Stimulated activated naive CD8-positive, alpha-beta T cell treated with anti-CD3 and anti-CD28 coated beads, Interleukin-15, amount 100 ng/mL, for 72 hours (primary cell): ENCODE measurements at regions not wholly inside any gene's neighbourhood (a gene's known extent, or its start where the extent isn't known, plus 50 kb on each side); places are given as distances from the start of the nearest gene placed in this dataset.
A peak's percentile ranks its signal among the peaks of the same experiment; 100 is the strongest.
"Not testable (repeated sequence)": the region's sequence is repeated elsewhere in the genome, so short reads cannot be mapped to it uniquely, and the experiment has no call there.

ENCODE experiments used
- ATAC-seq: fragments of 150-1000 bp; cut with Tn5 transposase; 2 replicates; pipeline ENCODE4 v1.10.0; 2021; ENCODE audit warnings: mild to moderate bottlenecking, moderate library complexity
- DNase-seq, 2 donors: peaks; one replicate each; pipeline ENCODE4 v3.0.0; 2021 to 2022
- H3K27ac Mint-ChIP-seq, 2 donors: one replicate each; pipeline ENCODE4 v1.8.0; 2022; ENCODE audit warnings: mild to moderate bottlenecking in 2 of 2, mixed read lengths in 2 of 2, moderate library complexity in 2 of 2
- H3K27me3 Mint-ChIP-seq: one replicate; pipeline ENCODE4 v1.8.0; 2022; ENCODE audit warnings: mixed read lengths
- H3K4me1 Mint-ChIP-seq: one replicate; pipeline ENCODE4 v1.8.0; 2022; ENCODE audit warnings: mild to moderate bottlenecking, mixed read lengths
- H3K4me3 Mint-ChIP-seq, 2 donors: one replicate each; pipeline ENCODE4 v1.8.0; 2022; ENCODE audit warnings: mild to moderate bottlenecking in 2 of 2, mixed read lengths in 2 of 2, moderate library complexity in 1 of 2
- H3K9me3 Mint-ChIP-seq, 2 donors: one replicate each; pipeline ENCODE4 v1.8.0; 2022; ENCODE audit warnings: mixed read lengths in 2 of 2

DNA sequence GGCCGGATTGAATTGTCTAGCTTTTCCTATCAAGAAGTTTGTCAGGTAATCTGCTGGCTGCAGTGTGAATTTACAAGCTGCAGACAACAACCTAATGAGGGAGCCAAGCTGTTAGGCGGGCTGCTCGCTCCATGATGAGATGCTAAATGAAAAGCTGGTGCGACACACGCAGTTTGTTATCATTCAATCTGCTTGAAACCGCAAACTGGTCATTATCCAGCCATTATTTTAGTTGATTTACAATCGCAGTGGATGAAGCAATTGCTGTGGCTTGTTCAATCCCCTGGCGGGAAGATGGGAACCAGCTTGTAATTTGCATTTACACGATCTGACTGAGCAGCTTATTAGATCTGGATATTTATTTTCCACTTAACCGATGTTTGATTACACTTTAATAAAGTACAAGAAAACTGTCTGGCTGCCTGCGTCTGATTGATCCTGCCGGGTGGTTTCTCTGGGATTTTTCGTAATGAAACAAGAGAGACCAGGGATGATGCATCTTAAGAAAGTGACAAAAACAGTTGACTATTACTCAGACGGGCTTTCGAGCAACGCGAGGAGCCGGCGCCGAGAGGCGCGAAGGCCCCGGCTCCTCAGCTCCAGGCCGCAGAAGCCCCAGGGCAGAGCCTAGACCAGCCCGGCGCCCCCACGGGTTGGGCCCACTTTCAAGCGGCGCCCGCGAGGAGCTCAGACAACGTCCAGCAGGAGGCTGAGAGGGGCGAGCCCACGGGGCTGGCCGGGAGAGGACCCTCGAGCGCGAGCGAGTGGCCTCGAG lies 118.0 kb upstream of the BARHL2 start:
- peaks cover 0 to 4% of the 10 kb centered on the region in 2 donors for H3K9me3 Mint-ChIP-seq
- DNase-seq, result peak in 1 of 2 donors; percentile 35
- peaks cover 99% of the 10 kb centered on the region for H3K27me3 Mint-ChIP-seq
- peak overlapping the region in 1 of 2 donors; percentile 27 for H3K27ac Mint-ChIP-seq
- H3K4me1 Mint-ChIP-seq, result peaks cover 32% of the 10 kb centered on the region
- ATAC-seq, result peak; percentile 78
- peak overlapping the region; percentile 58 to 64 for H3K4me3 Mint-ChIP-seq

DNA sequence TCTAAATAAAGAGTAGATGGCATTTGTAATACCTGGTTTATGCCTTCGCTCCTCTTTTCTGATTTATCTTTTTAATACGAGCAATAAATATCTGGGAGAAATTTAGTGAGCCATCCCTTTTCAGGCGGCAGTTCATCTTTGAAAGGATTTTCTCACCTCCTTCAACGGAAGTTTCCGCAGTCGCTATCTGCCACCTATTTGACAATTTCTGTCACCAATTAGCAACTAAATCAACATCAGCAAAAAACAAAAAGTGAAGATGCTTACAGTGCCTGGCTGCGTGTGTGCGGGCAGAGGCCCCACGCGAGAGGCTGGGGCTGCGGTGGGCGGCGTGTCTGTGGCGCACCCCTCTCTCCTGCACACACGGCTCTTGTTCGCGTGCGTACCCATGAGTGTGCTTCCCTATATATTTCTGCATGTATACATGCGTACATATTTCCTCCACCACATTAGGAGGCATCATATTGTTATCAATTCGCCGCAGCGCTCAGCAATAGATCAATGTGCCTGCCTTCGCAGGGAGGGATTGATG lies 117.3 kb upstream of the BARHL2 start:
- no peak overlapping the region for H3K27ac Mint-ChIP-seq
- H3K4me3 Mint-ChIP-seq, result peak overlapping the region in 1 of 2 donors; percentile 64
- H3K4me1 Mint-ChIP-seq, result peaks cover 32% of the 10 kb centered on the region
- no peak for ATAC-seq
- no peak for DNase-seq
- H3K9me3 Mint-ChIP-seq, result peaks cover 0 to 4% of the 10 kb centered on the region in 2 donors
- peaks cover 99% of the 10 kb centered on the region for H3K27me3 Mint-ChIP-seq

- Mint-ChIP-seq H3K27ac (no peak overlapping the region), H3K4me3 (no peak overlapping the region), H3K4me1 (peaks cover 32% of the 10 kb centered on the region)
These were observed 116.5 kb upstream of the BARHL2 start for GRCh38 chr1:90833466-90834110.

GRCh38 chr1:90831910-90832309 lies 114.8 kb upstream of the BARHL2 start:
- Mint-ChIP-seq H3K4me3 (no peak overlapping the region), H3K4me1 (peaks cover 32% of the 10 kb centered on the region), H3K27ac (no peak overlapping the region), H3K9me3 (peaks cover 0 to 4% of the 10 kb centered on the region in 2 donors), H3K27me3 (peaks cover 85% of the 10 kb centered on the region)
- ATAC-seq, result no peak
- no peak for DNase-seq

More at GRCh38 chr1:90833466-90834110, 116.5 kb upstream of the BARHL2 start:
- ATAC-seq (no peak), DNase-seq (no peak)
- Mint-ChIP-seq H3K9me3 (peaks cover 0 to 4% of the 10 kb centered on the region in 2 donors), H3K27me3 (peaks cover 92% of the 10 kb centered on the region)

- peaks cover 69% of the 10 kb centered on the region for H3K27me3 Mint-ChIP-seq
- ATAC-seq (no peak), DNase-seq (no peak)
- H3K4me3 Mint-ChIP-seq, result no peak overlapping the region
- H3K9me3 Mint-ChIP-seq, result no peaks in the 10 kb centered on the region
- H3K27ac Mint-ChIP-seq, result no peak overlapping the region
- peaks cover 2% of the 10 kb centered on the region for H3K4me1 Mint-ChIP-seq
These were observed 109.7 kb upstream of the BARHL2 start for GRCh38 chr1:90826834-90827233.

DNA sequence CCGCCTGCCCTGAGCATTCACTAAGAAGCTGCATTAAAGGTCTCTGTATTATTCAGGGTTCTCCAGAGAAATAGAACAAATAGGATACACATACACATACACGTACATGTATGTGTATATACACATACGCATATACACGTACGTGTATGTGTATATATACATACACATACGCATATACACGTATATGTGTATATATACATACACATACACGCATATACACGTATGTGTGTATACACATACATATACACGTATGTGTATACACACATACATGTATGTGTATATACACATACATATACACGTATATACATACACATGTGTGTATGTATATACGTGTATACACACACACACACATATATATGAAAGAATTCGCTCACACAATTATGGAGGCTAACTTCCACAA lies 108.9 kb upstream of the BARHL2 start:
- Mint-ChIP-seq H3K9me3 (no peaks in the 10 kb centered on the region), H3K4me1 (no peaks in the 10 kb centered on the region), H3K27me3 (peaks cover 61% of the 10 kb centered on the region), H3K27ac (no peak overlapping the region), H3K4me3 (no peak overlapping the region)
- ATAC-seq (no peak), DNase-seq (no peak)

GRCh38 chr1:90824551-90824950 lies 107.4 kb upstream of the BARHL2 start:
- H3K4me1 Mint-ChIP-seq, result no peaks in the 10 kb centered on the region
- H3K27me3 Mint-ChIP-seq, result peaks cover 47% of the 10 kb centered on the region
- H3K9me3 Mint-ChIP-seq, result no peaks in the 10 kb centered on the region

DNA sequence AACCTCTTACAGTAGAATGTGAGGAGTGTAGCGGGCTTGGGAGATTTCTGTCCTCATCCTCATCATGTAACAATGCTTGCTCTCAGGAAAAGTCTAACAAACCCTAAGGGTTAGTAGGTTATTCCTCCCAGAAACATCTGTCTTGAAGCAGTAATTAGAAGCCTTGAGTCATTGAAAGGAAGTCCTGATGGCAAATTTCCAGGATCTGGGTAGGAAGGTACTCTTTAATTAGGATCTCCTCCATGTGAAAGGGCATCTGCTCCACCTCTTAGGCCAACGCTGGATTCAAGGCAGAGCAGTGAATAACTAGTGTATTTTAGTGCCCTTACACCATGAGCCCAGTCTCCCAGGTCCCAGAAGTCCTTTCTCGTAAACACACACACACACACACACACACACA lies 106.6 kb upstream of the BARHL2 start:
- Mint-ChIP-seq H3K4me1 (no peaks in the 10 kb centered on the region), H3K27ac (no peak overlapping the region), H3K4me3 (no peak overlapping the region), H3K27me3 (peaks cover 45% of the 10 kb centered on the region), H3K9me3 (no peaks in the 10 kb centered on the region)
- ATAC-seq (no peak), DNase-seq (no peak)

More at GRCh38 chr1:90824551-90824950, 107.4 kb upstream of the BARHL2 start:
- ATAC-seq (no peak), DNase-seq (no peak)
- Mint-ChIP-seq H3K4me3 (no peak overlapping the region), H3K27ac (no peak overlapping the region)

DNA sequence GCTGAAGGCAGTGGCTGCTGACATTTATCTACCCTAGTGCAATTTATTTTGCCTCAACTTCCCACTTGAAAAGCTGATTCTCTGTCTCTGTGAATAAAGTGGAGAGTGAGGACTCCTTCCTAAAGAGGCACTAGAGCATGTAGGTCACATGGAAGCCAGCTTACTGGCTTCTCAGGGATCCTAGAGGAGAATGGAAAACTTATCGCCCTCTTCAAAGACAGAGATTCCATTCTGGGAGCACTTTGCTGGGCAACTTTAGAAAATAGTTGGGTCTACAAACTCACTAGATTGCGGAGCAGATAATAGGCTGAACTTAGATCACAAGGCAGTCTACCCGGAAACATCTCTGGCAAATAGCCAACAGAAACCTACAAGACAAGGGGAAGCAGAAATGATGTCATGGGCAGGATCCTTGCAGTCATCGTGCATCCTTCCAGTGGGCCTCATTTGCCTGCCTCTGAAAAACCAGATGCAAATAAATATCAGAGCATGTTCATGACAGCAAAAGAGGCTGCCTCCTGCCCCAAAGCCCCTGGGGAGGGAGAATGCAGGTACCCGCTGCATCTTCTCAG lies 104.8 kb upstream of the BARHL2 start:
- Mint-ChIP-seq H3K27ac (no peak overlapping the region), H3K27me3 (peaks cover 35% of the 10 kb centered on the region), H3K4me1 (no peaks in the 10 kb centered on the region), H3K9me3 (no peaks in the 10 kb centered on the region), H3K4me3 (no peak overlapping the region)
- ATAC-seq, result no peak
- DNase-seq, result no peak

DNA sequence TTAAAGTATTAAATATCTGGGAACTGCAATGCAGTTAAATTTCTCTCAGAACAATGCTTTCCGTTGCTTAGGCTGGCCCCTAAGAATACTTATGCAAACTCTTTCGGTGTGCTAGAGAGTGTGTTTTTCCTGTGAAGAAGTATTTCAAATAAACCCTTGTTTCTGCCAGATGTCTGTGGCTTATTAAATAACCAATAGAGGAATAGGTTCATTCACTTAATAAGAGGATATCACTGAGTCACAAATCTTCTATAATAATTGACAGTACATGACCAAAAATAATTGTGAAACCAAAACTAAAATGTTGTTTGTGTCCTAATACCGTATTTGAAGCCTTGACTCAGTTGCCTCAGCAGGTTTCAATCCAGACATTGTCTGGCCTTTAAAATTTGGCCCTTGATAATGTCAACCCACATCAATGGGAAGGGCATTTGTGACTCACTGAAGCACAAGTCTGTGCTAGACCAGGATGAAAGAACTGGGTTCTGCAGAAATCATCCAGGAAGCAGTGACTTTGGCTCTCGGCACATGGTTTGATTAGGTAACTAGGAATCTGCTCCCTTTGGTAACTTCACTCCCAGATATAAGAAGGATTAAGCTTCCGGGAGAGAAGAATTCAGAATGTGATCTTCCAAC lies 104.2 kb upstream of the BARHL2 start:
- ATAC-seq (no peak), DNase-seq (no peak)
- Mint-ChIP-seq H3K27ac (no peak overlapping the region), H3K9me3 (no peaks in the 10 kb centered on the region), H3K4me1 (no peaks in the 10 kb centered on the region), H3K4me3 (no peak overlapping the region), H3K27me3 (peaks cover 36% of the 10 kb centered on the region)

- Mint-ChIP-seq H3K4me3 (no peak overlapping the region), H3K27me3 (peaks cover 41% of the 10 kb centered on the region), H3K27ac (no peak overlapping the region), H3K9me3 (no peaks in the 10 kb centered on the region), H3K4me1 (no peaks in the 10 kb centered on the region)
- DNase-seq (no peak), ATAC-seq (no peak)
These were observed 103.6 kb upstream of the BARHL2 start for GRCh38 chr1:90820745-90821144.

DNA sequence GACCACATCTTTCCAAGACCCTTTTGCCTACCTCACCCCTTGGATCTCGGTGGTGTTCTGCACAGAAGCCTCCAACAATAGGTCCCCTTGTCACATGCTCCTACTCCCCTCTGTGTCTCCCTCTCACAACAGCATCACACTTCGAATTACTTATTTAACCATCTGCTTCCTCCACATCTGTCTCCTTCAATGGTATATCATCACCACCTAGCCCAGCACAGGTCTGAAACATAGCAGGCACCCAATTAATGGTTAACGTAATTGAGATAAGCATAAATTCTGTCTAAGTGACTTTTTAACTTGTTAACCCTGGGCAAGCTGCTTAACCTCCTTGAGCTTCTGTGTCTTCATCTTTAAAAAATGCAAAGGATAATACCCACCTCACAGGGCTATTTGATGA lies 100.3 kb upstream of the BARHL2 start:
- DNase-seq (no peak), ATAC-seq (no peak)
- Mint-ChIP-seq H3K4me3 (no peak overlapping the region), H3K4me1 (no peaks in the 10 kb centered on the region), H3K27me3 (peaks cover 17% of the 10 kb centered on the region), H3K27ac (no peak overlapping the region), H3K9me3 (no peaks in the 10 kb centered on the region)

DNA sequence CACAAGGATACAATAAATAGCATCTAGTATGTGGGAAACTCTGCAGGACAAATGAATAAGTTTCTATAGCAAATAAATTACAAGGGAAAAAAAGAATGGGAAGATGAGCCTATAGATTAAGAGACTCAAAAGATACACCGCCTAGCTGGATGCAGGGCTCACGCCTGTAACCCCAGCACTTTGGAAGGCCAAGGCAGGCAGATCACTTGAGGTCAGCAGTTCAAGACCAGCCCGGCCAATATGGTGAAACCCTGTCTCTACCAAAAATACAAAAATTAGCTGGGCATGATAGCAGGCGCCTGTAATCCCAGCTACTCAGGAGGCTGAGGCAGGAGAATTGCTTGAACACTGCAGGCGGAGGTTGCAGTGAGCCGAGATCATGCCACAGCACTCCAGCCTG lies 95.1 kb upstream of the BARHL2 start:
- H3K4me1 Mint-ChIP-seq, H3K27ac Mint-ChIP-seq, H3K4me3 Mint-ChIP-seq, DNase-seq, H3K9me3 Mint-ChIP-seq, ATAC-seq: not testable (repeated sequence)
- H3K27me3 Mint-ChIP-seq, result peaks cover 27% of the 10 kb centered on the region

DNA sequence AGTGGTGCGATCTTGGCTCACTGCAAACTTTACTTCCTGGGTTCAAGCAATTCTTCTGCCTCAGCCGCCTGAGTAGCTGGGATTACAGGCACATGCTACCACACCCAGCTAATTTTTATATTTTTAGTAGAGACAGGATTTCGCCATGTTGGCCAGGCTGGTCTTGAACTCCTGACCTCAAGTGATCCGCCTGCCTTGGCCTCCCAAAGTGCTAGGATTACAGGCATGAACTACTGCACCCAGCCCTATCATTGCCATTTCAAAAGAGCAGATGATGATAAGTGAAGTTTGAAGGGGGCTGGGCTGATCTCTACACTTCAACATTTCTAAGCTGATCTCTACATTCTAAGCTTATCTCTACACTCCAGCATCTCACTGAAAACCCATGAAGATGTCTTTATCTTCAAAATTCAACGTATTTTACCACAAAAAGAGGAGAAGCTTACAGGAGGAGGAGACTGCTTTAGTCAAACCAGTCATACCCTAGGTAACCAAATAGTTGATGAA lies 94.4 kb upstream of the BARHL2 start:
- peaks cover 24% of the 10 kb centered on the region for H3K27me3 Mint-ChIP-seq
- not testable (repeated sequence) for H3K4me1 Mint-ChIP-seq, ATAC-seq

DNA sequence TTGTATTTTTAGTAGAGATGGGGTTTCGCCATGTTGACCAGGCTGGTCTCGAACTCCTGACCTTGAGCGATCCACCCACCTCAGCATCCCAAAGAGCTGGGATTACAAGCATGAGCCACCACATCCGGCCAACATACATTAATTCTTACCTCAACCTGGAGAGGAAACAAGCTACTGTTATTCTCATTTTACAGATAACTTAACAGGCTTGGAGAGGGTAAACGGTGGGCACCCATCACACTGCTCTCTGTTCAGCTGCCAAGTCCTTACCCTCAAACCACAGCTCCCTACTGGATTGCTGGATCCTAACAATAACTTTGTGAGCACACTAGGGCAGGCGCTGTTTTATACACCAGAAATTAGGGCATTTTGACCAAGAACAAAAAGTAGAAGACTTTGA lies 93.6 kb upstream of the BARHL2 start:
- DNase-seq, result no peak
- ATAC-seq, result no peak
- Mint-ChIP-seq H3K27ac (no peak overlapping the region), H3K27me3 (peaks cover 16% of the 10 kb centered on the region), H3K9me3 (no peaks in the 10 kb centered on the region), H3K4me1 (no peaks in the 10 kb centered on the region), H3K4me3 (no peak overlapping the region)

More for the DNA sequence above, 94.4 kb upstream of the BARHL2 start:
- DNase-seq, H3K9me3 Mint-ChIP-seq, H3K4me3 Mint-ChIP-seq, H3K27ac Mint-ChIP-seq: not testable (repeated sequence)
